ENCODE measurements at regions not wholly inside any gene's neighbourhood (a gene's known extent, or its start where the extent isn't known, plus 50 kb on each side); places are given as distances from the start of the nearest gene placed in this dataset.
"Not testable (repeated sequence)": the region's sequence is repeated elsewhere in the genome, so short reads cannot be mapped to it uniquely, and the experiment has no call there.

GRCh38 chr2:182503886-182504285, 77.0 kb upstream of the PDE1A start:
- Histone ChIP-seq H3K4me3 (ENCODE audit: low read depth in 1 of 2, low read length in 1 of 2) (no peak overlapping the region), H3K27me3 (no peaks in the 10 kb centered on the region), H3K9me3 (no peaks in the 10 kb centered on the region), H3K4me1 (ENCODE audit: control insufficient read depth in 1 of 2, insufficient read depth in 1 of 2, low read depth in 1 of 2, low read length in 1 of 2) (no peaks in the 10 kb centered on the region), H3K36me3 (no peaks in the 10 kb centered on the region), H3K27ac (no peak overlapping the region)
- no peak for TF ChIP-seq CTCF (IDR thresholded peaks at IDR 0.05)

- Histone ChIP-seq H3K36me3 (no peaks in the 10 kb centered on the region), H3K27me3 (no peaks in the 10 kb centered on the region), H3K4me3 (ENCODE audit: low read depth in 1 of 2, low read length in 1 of 2) (no peak overlapping the region), H3K27ac (no peak overlapping the region), H3K4me1 (ENCODE audit: control insufficient read depth in 1 of 2, insufficient read depth in 1 of 2, low read depth in 1 of 2, low read length in 1 of 2) (no peaks in the 10 kb centered on the region), H3K9me3 (no peaks in the 10 kb centered on the region)
- no peak for TF ChIP-seq CTCF (IDR thresholded peaks at IDR 0.05)
Measured at GRCh38 chr2:182504903-182505302, 78.1 kb upstream of the PDE1A start.

- Histone ChIP-seq H3K27me3 (no peaks in the 10 kb centered on the region), H3K9me3 (no peaks in the 10 kb centered on the region), H3K4me1 (ENCODE audit: control insufficient read depth in 1 of 2, insufficient read depth in 1 of 2, low read depth in 1 of 2, low read length in 1 of 2) (no peaks in the 10 kb centered on the region), H3K36me3 (no peaks in the 10 kb centered on the region), H3K4me3 (ENCODE audit: low read depth in 1 of 2, low read length in 1 of 2) (no peak overlapping the region), H3K27ac (no peak overlapping the region)
- TF ChIP-seq CTCF (IDR thresholded peaks at IDR 0.05), result no peak
Measured at GRCh38 chr2:182506606-182507005, 79.8 kb upstream of the PDE1A start.

- H3K27ac ChIP-seq; H3K4me1 ChIP-seq (ENCODE audit: control insufficient read depth in 1 of 2, insufficient read depth in 1 of 2, low read depth in 1 of 2, low read length in 1 of 2); H3K36me3 ChIP-seq; H3K27me3 ChIP-seq; H3K4me3 ChIP-seq (ENCODE audit: low read depth in 1 of 2, low read length in 1 of 2); H3K9me3 ChIP-seq: not testable (repeated sequence)
Measured at GRCh38 chr2:182508583-182508982, 81.7 kb upstream of the PDE1A start.

- H3K36me3 ChIP-seq, result no peaks in the 10 kb centered on the region
- H3K4me1 ChIP-seq (ENCODE audit: control insufficient read depth in 1 of 2, insufficient read depth in 1 of 2, low read depth in 1 of 2, low read length in 1 of 2), result no peaks in the 10 kb centered on the region
- H3K9me3 ChIP-seq, result no peaks in the 10 kb centered on the region
- TF ChIP-seq CTCF (IDR thresholded peaks at IDR 0.05), result no peak
- no peak overlapping the region for H3K4me3 ChIP-seq (ENCODE audit: low read depth in 1 of 2, low read length in 1 of 2)
- H3K27ac ChIP-seq, result no peak overlapping the region
- H3K27me3 ChIP-seq, result no peaks in the 10 kb centered on the region
Measured at GRCh38 chr2:182509216-182509615, 82.4 kb upstream of the PDE1A start.

GRCh38 chr2:182521453-182522404, 94.9 kb upstream of the PDE1A start:
- H3K27ac ChIP-seq, result no peak overlapping the region
- TF ChIP-seq CTCF (IDR thresholded peaks at IDR 0.05), result no peak
- no peaks in the 10 kb centered on the region for H3K9me3 ChIP-seq
- H3K4me3 ChIP-seq (ENCODE audit: low read depth in 1 of 2, low read length in 1 of 2), result no peak overlapping the region
- H3K27me3 ChIP-seq, result peaks cover 11% of the 10 kb centered on the region
- no peaks in the 10 kb centered on the region for H3K4me1 ChIP-seq (ENCODE audit: control insufficient read depth in 1 of 2, insufficient read depth in 1 of 2, low read depth in 1 of 2, low read length in 1 of 2)
- H3K36me3 ChIP-seq, result no peaks in the 10 kb centered on the region
